HEK293T (cell line): ENCODE measurements at regions not wholly inside any gene's neighbourhood (a gene's known extent, or its start where the extent isn't known, plus 50 kb on each side); places are given as distances from the start of the nearest gene placed in this dataset.

Experiments
- ARNT ChIP-seq: fragments of 450-650 bp; IDR thresholded peaks from 2 replicates; pipeline ENCODE4 v1.6.1; 2017; ENCODE audit warnings: mild to moderate bottlenecking
- CTBP1 ChIP-seq: fragments of 450-650 bp; IDR thresholded peaks from 2 replicates; pipeline ENCODE4 v1.6.1; 2016; ENCODE audit warnings: borderline replicate concordance
- ELF4 ChIP-seq: fragments of 450-650 bp; IDR thresholded peaks from 2 replicates; pipeline ENCODE4 v1.6.1; 2017; ENCODE audit warnings: antibody characterized with exemption
- FOXA1 ChIP-seq: fragments of 450-650 bp; IDR thresholded peaks from 2 replicates; pipeline ENCODE4 v1.6.1; 2016; ENCODE audit warnings: mild to moderate bottlenecking
- FOXK2 ChIP-seq: fragments of 450-650 bp; IDR thresholded peaks from 2 replicates; pipeline ENCODE4 v1.6.1; 2016; ENCODE audit warnings: mild to moderate bottlenecking
- HDGF ChIP-seq: fragments of 450-650 bp; IDR thresholded peaks from 2 replicates; pipeline ENCODE4 v1.6.1; 2017; ENCODE audit warnings: antibody characterized with exemption, borderline replicate concordance
- LEF1 ChIP-seq: fragments of 450-650 bp; IDR thresholded peaks from 2 replicates; pipeline ENCODE4 v1.6.1; 2017; ENCODE audit warnings: mild to moderate bottlenecking, borderline replicate concordance
- NFRKB ChIP-seq: fragments of 450-650 bp; IDR thresholded peaks from 2 replicates; pipeline ENCODE4 v1.6.1; 2016; ENCODE audit warnings: mild to moderate bottlenecking, moderate library complexity
- SP1 ChIP-seq: fragments of 450-650 bp; IDR thresholded peaks from 2 replicates; pipeline ENCODE4 v1.6.1; 2017
- SUZ12 ChIP-seq: fragments of 450-650 bp; IDR thresholded peaks from 2 replicates; pipeline ENCODE4 v1.6.1; 2016; ENCODE audit warnings: mild to moderate bottlenecking
- TARDBP ChIP-seq: fragments of 450-650 bp; IDR thresholded peaks from 2 replicates; pipeline ENCODE4 v1.6.1; 2016
- TF ChIP-seq, protein P1 (sequence below): fragments of 450-650 bp; IDR thresholded peaks from 2 replicates; pipeline ENCODE4 v1.6.1; 2016

DNA sequence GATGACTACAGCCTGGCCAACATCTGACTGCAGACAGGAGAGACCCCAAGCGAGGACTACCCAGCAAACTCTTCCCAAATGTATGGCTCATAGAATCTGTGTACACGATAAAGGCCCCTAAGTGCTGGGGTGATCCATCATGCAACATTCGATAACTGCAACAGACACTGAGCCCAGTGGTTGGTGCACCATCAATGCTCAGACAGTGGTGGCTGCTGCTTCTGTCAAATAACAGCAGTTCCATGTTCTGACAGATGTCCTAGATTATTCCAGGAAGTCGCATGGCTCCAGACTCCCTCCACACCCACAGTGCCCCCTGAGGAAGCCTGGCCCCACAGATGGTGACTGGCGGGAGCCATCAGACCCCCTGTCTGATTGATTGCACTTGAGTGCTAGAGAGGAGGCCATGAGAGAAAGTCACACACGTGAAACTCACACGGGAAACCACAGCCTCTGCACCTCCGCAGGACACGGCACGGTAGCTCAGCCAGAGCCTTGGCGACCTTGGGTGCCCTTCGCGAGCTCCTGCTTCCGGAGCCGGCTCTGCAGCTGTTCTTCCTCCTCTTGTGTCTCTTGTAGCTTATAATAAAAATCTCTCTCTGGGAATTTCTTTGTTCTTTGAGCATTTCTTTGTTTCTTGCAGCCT, 1155.9 kb downstream of the TBC1D22A start:
- no peak for TF ChIP-seq TARDBP
- no peak for TF ChIP-seq SP1
- no peak for TF ChIP-seq SUZ12
- TF ChIP-seq ARNT = no peak
- TF ChIP-seq HDGF = no peak
- no peak for TF ChIP-seq FOXA1
- no peak for TF ChIP-seq NFRKB
- TF ChIP-seq, protein P1, sequence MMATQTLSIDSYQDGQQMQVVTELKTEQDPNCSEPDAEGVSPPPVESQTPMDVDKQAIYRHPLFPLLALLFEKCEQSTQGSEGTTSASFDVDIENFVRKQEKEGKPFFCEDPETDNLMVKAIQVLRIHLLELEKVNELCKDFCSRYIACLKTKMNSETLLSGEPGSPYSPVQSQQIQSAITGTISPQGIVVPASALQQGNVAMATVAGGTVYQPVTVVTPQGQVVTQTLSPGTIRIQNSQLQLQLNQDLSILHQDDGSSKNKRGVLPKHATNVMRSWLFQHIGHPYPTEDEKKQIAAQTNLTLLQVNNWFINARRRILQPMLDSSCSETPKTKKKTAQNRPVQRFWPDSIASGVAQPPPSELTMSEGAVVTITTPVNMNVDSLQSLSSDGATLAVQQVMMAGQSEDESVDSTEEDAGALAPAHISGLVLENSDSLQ = no peak
- no peak for TF ChIP-seq LEF1
- TF ChIP-seq ELF4 = no peak
- no peak for TF ChIP-seq FOXK2
- TF ChIP-seq CTBP1 = no peak
